RWPE1 (cell line): ENCODE measurements at regions not wholly inside any gene's neighbourhood (a gene's known extent, or its start where the extent isn't known, plus 50 kb on each side); places are given as distances from the start of the nearest gene placed in this dataset.
A peak's percentile ranks its signal among the peaks of the same experiment; 100 is the strongest.

ENCODE experiments used
- CTCF ChIA-PET: fragments of 350-600 bp; sonication (Branson Sonifier 250); formaldehyde crosslinking; extraction: SDS; loops from one replicate; lab custom pipeline; 2021; lab: Yijun Ruan, JAX
- POLR2A ChIA-PET: fragments of 400-600 bp; formaldehyde crosslinking; extraction: SDS; loops from one replicate; lab custom pipeline; 2020; ENCODE audit warnings: antibody characterized with exemption; ENCODE audit not compliant: low non-redundant PET; lab: Yijun Ruan, JAX
- DNase-seq: peaks from one replicate; pipeline ENCODE4 v3.0.0; 2012; ENCODE audit warnings: low spot score
- H3K27ac ChIP-seq: fragments of 450-650 bp; 2 replicates; pipeline ENCODE4 v1.5.1; 2017
- TF ChIP-seq, protein P1 (sequence below): fragments of 450-650 bp; conservative IDR thresholded peaks from 2 replicates; pipeline ENCODE4 v1.5.1; 2017; ENCODE audit warnings: low read depth, mild to moderate bottlenecking

DNA sequence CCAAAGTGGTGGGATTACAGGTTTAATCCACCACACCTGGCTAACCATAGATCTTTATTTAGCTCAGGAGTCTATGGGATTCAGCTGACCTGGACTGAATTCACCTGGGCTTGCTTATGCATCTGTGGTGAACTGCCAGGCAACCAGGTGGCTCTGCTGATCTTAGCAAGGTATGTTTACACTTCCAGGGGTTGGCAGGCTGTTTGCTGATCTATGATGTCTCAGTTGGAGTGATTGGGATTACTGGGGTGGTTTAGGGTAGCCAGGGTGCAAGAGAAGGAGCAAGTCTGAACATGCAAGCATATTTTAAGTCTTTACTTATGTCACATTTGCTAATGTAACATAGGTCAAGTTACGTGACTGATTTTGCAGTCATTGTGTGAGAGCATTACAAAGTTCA is 63.6 kb upstream of the JAK2 start:
- POLR2A ChIA-PET: no interaction called here
- DNase-seq: no peak
- TF ChIP-seq, protein P1, sequence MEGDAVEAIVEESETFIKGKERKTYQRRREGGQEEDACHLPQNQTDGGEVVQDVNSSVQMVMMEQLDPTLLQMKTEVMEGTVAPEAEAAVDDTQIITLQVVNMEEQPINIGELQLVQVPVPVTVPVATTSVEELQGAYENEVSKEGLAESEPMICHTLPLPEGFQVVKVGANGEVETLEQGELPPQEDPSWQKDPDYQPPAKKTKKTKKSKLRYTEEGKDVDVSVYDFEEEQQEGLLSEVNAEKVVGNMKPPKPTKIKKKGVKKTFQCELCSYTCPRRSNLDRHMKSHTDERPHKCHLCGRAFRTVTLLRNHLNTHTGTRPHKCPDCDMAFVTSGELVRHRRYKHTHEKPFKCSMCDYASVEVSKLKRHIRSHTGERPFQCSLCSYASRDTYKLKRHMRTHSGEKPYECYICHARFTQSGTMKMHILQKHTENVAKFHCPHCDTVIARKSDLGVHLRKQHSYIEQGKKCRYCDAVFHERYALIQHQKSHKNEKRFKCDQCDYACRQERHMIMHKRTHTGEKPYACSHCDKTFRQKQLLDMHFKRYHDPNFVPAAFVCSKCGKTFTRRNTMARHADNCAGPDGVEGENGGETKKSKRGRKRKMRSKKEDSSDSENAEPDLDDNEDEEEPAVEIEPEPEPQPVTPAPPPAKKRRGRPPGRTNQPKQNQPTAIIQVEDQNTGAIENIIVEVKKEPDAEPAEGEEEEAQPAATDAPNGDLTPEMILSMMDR: no peak
- CTCF ChIA-PET: no interaction called here
- H3K27ac ChIP-seq: no peak overlapping the region

DNA sequence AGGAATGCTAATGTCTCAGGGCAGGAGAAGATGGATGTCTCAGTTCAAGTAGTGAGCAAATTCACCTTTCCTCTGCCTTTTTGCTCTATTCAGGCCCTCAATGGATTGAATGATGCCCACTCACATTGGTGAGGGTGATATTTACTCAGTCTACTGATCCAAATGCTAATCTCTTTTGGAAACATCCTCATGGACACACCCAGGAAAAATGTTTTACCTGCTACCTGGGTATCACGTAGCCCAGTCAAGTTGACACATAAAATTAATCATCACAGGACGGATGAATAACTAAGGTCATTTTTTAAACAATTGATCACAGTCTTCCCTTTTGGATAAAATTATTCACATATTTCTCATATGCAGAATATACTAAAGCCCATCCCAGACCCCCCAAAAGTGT is 63.0 kb upstream of the JAK2 start:
- CTCF ChIA-PET: no interaction called here
- no peak overlapping the region for H3K27ac ChIP-seq
- TF ChIP-seq, protein P1: no peak
- POLR2A ChIA-PET: no interaction called here
- no peak for DNase-seq

DNA sequence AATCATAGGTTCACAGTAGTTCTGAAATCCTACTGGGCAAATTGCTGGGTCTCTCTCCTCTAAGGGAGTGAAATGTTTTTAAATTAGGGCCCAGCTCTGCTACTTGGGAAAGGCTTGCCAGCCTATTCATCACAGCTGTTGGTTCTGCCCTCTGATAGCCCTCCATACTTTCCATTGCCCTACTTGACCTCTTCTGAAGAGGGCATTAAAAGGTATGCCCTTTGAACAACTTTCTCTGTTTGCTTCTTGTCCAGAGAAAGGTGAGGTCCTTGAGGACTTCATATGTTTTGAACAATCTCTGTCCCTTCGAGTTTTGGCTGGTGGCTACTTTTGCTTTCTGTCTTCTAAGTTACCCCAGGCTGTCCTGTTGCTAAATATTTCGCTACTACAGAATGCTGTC is 62.3 kb upstream of the JAK2 start:
- TF ChIP-seq, protein P1: no peak
- ChIA-PET POLR2A (no interaction called here), CTCF (no interaction called here)
- no peak overlapping the region for H3K27ac ChIP-seq
- no peak for DNase-seq

DNA sequence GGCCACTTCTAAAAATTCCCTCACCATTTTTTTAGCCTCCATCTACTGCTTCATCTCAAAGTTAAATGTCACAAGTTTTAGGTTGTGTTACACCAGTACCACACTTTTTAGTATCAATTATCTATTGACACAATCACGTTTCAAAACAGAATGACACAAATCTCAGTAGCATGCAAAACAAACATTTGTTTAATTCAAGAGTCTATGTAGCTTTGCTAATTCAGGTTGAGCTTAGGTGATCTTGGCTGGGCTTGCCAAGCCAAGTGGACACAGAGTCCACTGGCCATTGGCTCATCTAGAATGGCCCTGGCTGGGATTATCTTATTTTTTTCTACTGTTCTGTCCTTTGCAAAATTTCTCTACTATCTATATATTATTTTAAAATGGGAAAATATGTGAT is 61.9 kb upstream of the JAK2 start:
- POLR2A ChIA-PET: no interaction called here
- CTCF ChIA-PET: interaction anchor here (0.6 kb wide), 1 partner anchor 70 kb away, joined by 3 read pairs; no protein-coding TSS in a partner anchor
- DNase-seq: no peak
- H3K27ac ChIP-seq: no peak overlapping the region
- TF ChIP-seq, protein P1: no peak

DNA sequence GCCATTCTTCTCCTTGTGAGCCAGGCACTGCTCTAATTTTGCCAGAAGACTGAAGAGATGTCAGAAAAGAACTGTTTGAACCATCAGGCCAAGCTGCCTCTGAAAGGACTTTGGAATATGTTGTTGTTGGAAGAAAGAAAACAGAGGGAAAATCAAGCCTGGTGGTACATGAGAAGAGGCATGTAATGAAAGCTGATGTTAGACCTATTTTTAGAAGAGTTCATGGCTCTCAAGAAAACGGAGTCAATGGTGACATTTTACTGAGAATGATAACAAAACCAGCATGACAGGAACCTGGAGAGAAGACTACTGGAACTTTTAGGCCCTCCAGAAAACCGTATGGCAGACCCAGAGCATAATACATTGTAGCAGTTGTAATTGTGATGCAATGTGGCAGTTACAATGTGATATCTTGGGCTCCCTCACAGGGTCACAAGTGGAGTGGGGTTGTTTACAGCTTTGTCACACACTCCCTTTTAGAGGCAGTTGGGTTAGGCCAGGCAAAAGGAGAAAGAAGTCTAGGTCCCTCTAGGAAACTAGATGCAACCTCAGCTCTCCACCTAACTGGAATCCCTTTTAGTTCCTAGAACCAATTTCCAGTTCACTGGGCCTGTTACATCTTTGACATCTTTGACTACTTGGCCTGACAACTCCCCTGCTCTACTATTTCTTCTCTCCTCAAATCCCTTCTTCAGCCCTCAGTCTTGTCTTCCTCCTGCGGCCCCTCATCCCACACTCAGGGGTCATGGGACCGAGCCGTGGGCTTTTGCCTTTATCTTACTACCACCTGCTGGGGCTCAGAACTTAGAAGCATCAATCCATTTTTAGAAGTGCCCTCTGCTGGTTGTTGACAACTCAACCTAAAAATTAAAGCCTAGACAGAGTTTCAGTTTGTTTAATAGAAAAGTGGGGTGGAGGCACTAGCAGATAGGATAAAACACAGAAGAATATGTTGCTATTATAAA is 61.2 kb upstream of the JAK2 start:
- TF ChIP-seq, protein P1: no peak
- CTCF ChIA-PET: interaction anchor here (0.6 kb wide), 1 partner anchor 70 kb away, joined by 3 read pairs; no protein-coding TSS in a partner anchor
- POLR2A ChIA-PET: no interaction called here
- DNase-seq: peak; percentile 1
- H3K27ac ChIP-seq: no peak overlapping the region

DNA sequence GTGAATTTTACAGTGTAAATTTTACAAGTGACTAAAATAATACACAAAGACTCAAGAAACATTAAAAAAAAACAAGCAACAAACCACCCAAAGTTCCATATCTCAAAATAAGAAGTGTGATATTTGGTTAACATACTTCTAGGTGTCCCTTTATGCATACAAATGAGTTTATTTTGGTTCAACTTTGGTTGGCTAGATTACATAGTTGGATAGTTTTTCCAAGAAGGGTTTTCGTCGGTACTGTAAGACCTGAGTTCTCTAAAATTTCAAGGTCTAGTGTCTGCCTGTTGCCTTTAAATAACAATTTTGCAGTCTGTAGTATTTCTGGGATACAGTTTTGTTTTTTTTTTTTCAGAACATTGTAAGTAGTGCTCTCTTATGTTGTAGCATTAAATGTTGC is 58.8 kb upstream of the JAK2 start:
- CTCF ChIA-PET: no interaction called here
- no peak overlapping the region for H3K27ac ChIP-seq
- DNase-seq: no peak
- POLR2A ChIA-PET: no interaction called here
- TF ChIP-seq, protein P1: no peak
